DOHH2 (cell line): ENCODE measurements at regions not wholly inside any gene's neighbourhood (a gene's known extent, or its start where the extent isn't known, plus 50 kb on each side); places are given as distances from the start of the nearest gene placed in this dataset.

Experiments
- H3F3A ChIP-seq: fragments of 200-600 bp; sonication (generic), shearing (Covaris generic); 2 replicates; pipeline ENCODE4 v1.6.0; 2016; ENCODE audit warnings: antibody characterized with exemption, mild to moderate bottlenecking; ENCODE audit not compliant: control insufficient read depth, insufficient read depth
- H3K27ac ChIP-seq: fragments of 200-600 bp; sonication (generic); 2 replicates; pipeline ENCODE4 v1.5.1; 2014; ENCODE audit warnings: low read depth, mild to moderate bottlenecking, low read length, moderate library complexity
- H3K27me3 ChIP-seq: fragments of 200-600 bp; sonication (generic); 2 replicates; pipeline ENCODE4 v1.6.1; 2014; ENCODE audit warnings: mild to moderate bottlenecking, low read length, mixed read lengths; ENCODE audit not compliant: control insufficient read depth
- H3K36me3 ChIP-seq: fragments of 200-600 bp; sonication (generic); 2 replicates; pipeline ENCODE4 v1.6.1; 2014; ENCODE audit warnings: mild to moderate bottlenecking, low read length, moderate library complexity, mixed read lengths; ENCODE audit not compliant: control insufficient read depth
- H3K4me1 ChIP-seq: fragments of 200-600 bp; sonication (generic); 2 replicates; pipeline ENCODE4 v1.6.1; 2014; ENCODE audit warnings: mild to moderate bottlenecking, low read length, mixed read lengths; ENCODE audit not compliant: control insufficient read depth
- H3K4me2 ChIP-seq: fragments of 200-600 bp; sonication (generic); 2 replicates; pipeline ENCODE4 v1.6.0; 2014; ENCODE audit warnings: mild to moderate bottlenecking, low read length, moderate library complexity
- H3K4me3 ChIP-seq: fragments of 200-600 bp; sonication (generic); 2 replicates; pipeline ENCODE4 v1.5.1; 2014; ENCODE audit warnings: mild to moderate bottlenecking, low read length, mixed read lengths
- H3K79me2 ChIP-seq: fragments of 200-600 bp; sonication (generic); 2 replicates; pipeline ENCODE4 v1.6.1; 2014; ENCODE audit warnings: mild to moderate bottlenecking, low read length, mixed read lengths; ENCODE audit not compliant: control insufficient read depth
- H3K9me2 ChIP-seq: fragments of 200-600 bp; sonication (generic); replicated peaks from 2 replicates; pipeline ENCODE4 v1.6.1; 2014; ENCODE audit warnings: mild to moderate bottlenecking, low read length, mixed read lengths; ENCODE audit not compliant: control insufficient read depth
- H3K9me3 ChIP-seq: fragments of 200-600 bp; sonication (generic); 2 replicates; pipeline ENCODE4 v1.6.1; 2014; ENCODE audit warnings: antibody characterized with exemption, low read length, mixed read lengths; ENCODE audit not compliant: control insufficient read depth, insufficient read depth
- H4K20me1 ChIP-seq: fragments of 200-600 bp; sonication (generic); 2 replicates; pipeline ENCODE4 v1.6.0; 2014; ENCODE audit warnings: low read depth, mild to moderate bottlenecking, antibody characterized with exemption, low read length, moderate library complexity; ENCODE audit not compliant: control insufficient read depth, insufficient read depth
- CTCF ChIP-seq: fragments of 200-600 bp; sonication (generic); IDR thresholded peaks from one replicate; pipeline ENCODE4 v1.5.1; 2014; ENCODE audit warnings: antibody characterized with exemption, mild to moderate bottlenecking, low read depth, low read length; ENCODE audit not compliant: poor library complexity, severe bottlenecking
- EZH2phosphoT487 ChIP-seq: fragments of 200-600 bp; sonication (generic); IDR thresholded peaks from 2 replicates; pipeline ENCODE4 v1.6.1; 2017; ENCODE audit warnings: borderline replicate concordance, mild to moderate bottlenecking, antibody characterized with exemption, low read length, moderate library complexity, mixed read lengths

GRCh38 chr13:50116430-50116973 lies 101.3 kb downstream of the KCNRG start:
- Histone ChIP-seq H3K9me3 (no peaks in the 10 kb centered on the region), H3K9me2 (no peaks in the 10 kb centered on the region), H3K4me2 (no peak overlapping the region), H3K4me3 (no peak overlapping the region), H3K36me3 (peaks cover 45% of the 10 kb centered on the region), H3F3A (peaks cover 16% of the 10 kb centered on the region), H3K27ac (no peak overlapping the region), H4K20me1 (peaks cover 8% of the 10 kb centered on the region; the same call in 1 of the 2 replicates), H3K79me2 (peaks cover 96% of the 10 kb centered on the region), H3K4me1 (peaks cover 15% of the 10 kb centered on the region), H3K27me3 (no peaks in the 10 kb centered on the region)
- TF ChIP-seq CTCF, result no peak
- no peak for TF ChIP-seq EZH2phosphoT487

GRCh38 chr13:50119591-50119990 lies 104.3 kb downstream of the KCNRG start:
- H3K27me3 ChIP-seq, result no peaks in the 10 kb centered on the region
- H3K9me3 ChIP-seq, result no peaks in the 10 kb centered on the region
- peaks cover 95% of the 10 kb centered on the region for H3K79me2 ChIP-seq
- peaks cover 22% of the 10 kb centered on the region for H4K20me1 ChIP-seq
- H3K4me3 ChIP-seq, result no peak overlapping the region
- TF ChIP-seq EZH2phosphoT487 (no peak), CTCF (no peak)
- peaks cover 31% of the 10 kb centered on the region for H3K4me1 ChIP-seq
- peaks cover 25% of the 10 kb centered on the region for H3F3A ChIP-seq
- no peaks in the 10 kb centered on the region for H3K9me2 ChIP-seq
- H3K36me3 ChIP-seq, result peaks cover 55% of the 10 kb centered on the region
- no peak overlapping the region for H3K27ac ChIP-seq
- no peak overlapping the region for H3K4me2 ChIP-seq

- peaks cover 23% of the 10 kb centered on the region for H3F3A ChIP-seq
- 0 out of 2 replicates have a peak overlapping the region, but pooled peaks have one; percentile 72 for H3K27ac ChIP-seq
- peaks cover 95% of the 10 kb centered on the region for H3K79me2 ChIP-seq
- peak overlapping the region; percentile 93 for H3K4me3 ChIP-seq
- peaks cover 18% of the 10 kb centered on the region for H4K20me1 ChIP-seq
- TF ChIP-seq CTCF (no peak), EZH2phosphoT487 (no peak)
- H3K9me3 ChIP-seq, result no peaks in the 10 kb centered on the region
- peak overlapping the region; percentile 91 for H3K4me2 ChIP-seq
- H3K36me3 ChIP-seq, result peaks cover 45% of the 10 kb centered on the region
- H3K27me3 ChIP-seq, result no peaks in the 10 kb centered on the region
- no peaks in the 10 kb centered on the region for H3K9me2 ChIP-seq
- peaks cover 43% of the 10 kb centered on the region for H3K4me1 ChIP-seq
These were observed 107.2 kb downstream of the KCNRG start for GRCh38 chr13:50122455-50122854.
